GM18873 (cell line): ENCODE measurements at regions not wholly inside any gene's neighbourhood (a gene's known extent, or its start where the extent isn't known, plus 50 kb on each side); places are given as distances from the start of the nearest gene placed in this dataset.

ENCODE experiments used
- ATAC-seq: cut with Tn5 transposase; IDR thresholded peaks from one replicate; pipeline ENCODE4 v1.9.1; 2021; ENCODE audit warnings: mild to moderate bottlenecking, moderate library complexity, moderate number of reproducible peaks; ENCODE audit not compliant: unreplicated experiment, low FRiP score

- ATAC-seq = no peak
Observed at GRCh38 chr2:49271060-49271606, 116.8 kb upstream of the FSHR start.

GRCh38 chr2:49270091-49270490, 115.8 kb upstream of the FSHR start:
- ATAC-seq = no peak

- no peak for ATAC-seq
Observed at GRCh38 chr2:49265471-49265870, 111.2 kb upstream of the FSHR start.

- ATAC-seq = no peak
Observed at GRCh38 chr2:49262801-49263560, 108.7 kb upstream of the FSHR start.

GRCh38 chr2:49261781-49262180, 107.5 kb upstream of the FSHR start:
- ATAC-seq = no peak

GRCh38 chr2:49260979-49261538, 106.7 kb upstream of the FSHR start:
- ATAC-seq = no peak

- ATAC-seq = no peak
Observed at GRCh38 chr2:49259926-49260325, 105.6 kb upstream of the FSHR start.

- no peak for ATAC-seq
Observed at GRCh38 chr2:49255409-49255971, 101.2 kb upstream of the FSHR start.

- ATAC-seq = no peak
Observed at GRCh38 chr2:49254401-49254800, 100.1 kb upstream of the FSHR start.

- no peak for ATAC-seq
Observed at GRCh38 chr2:49251766-49252165, 97.5 kb upstream of the FSHR start.

GRCh38 chr2:49251251-49251650, 96.9 kb upstream of the FSHR start:
- no peak for ATAC-seq

GRCh38 chr2:49248506-49248905, 94.2 kb upstream of the FSHR start:
- no peak for ATAC-seq

- ATAC-seq = no peak
Observed at GRCh38 chr2:49241991-49242390, 87.7 kb upstream of the FSHR start.

- ATAC-seq = no peak
Observed at GRCh38 chr2:49241501-49241900, 87.2 kb upstream of the FSHR start.

- ATAC-seq = no peak
Observed at GRCh38 chr2:49240608-49241007, 86.3 kb upstream of the FSHR start.

- no peak for ATAC-seq
Observed at GRCh38 chr2:49238604-49238960, 84.3 kb upstream of the FSHR start.

- no peak for ATAC-seq
Observed at GRCh38 chr2:49237867-49238603, 83.7 kb upstream of the FSHR start.

GRCh38 chr2:49236316-49236715, 82.0 kb upstream of the FSHR start:
- ATAC-seq = no peak

GRCh38 chr2:49226360-49226759, 72.0 kb upstream of the FSHR start:
- ATAC-seq = no peak

GRCh38 chr2:49225126-49225525, 70.8 kb upstream of the FSHR start:
- no peak for ATAC-seq

- ATAC-seq = no peak
Observed at GRCh38 chr2:49224426-49225010, 70.2 kb upstream of the FSHR start.
